Motor neuron (in vitro differentiated cells): ENCODE measurements at regions not wholly inside any gene's neighbourhood (a gene's known extent, or its start where the extent isn't known, plus 50 kb on each side); places are given as distances from the start of the nearest gene placed in this dataset.

ENCODE experiments used
- ATAC-seq, 8 experiments: fragments of 200-7000 bp; cut with Tn5 transposase; replicated peaks in 6 of 8; 2 replicates each; pipeline ENCODE4 v1.8.0; 2021; ENCODE audit warnings: mild to moderate bottlenecking in 8 of 8, moderate library complexity in 8 of 8
- H3K27ac ChIP-seq, 2 donors: fragments of 250-450 bp; sonication (Bioruptor Pico); 2 replicates each; pipeline ENCODE4 v1.9.0; 2021; ENCODE audit warnings: antibody characterized with exemption in 2 of 2, mild to moderate bottlenecking in 2 of 2, moderate library complexity in 1 of 2
- H3K4me1 ChIP-seq, 2 donors: fragments of 250-450 bp; sonication (Bioruptor Pico); replicated peaks in 1 of 2; 2 replicates each; pipeline ENCODE4 v1.6.1; 2021; ENCODE audit warnings: antibody characterized with exemption in 2 of 2, mild to moderate bottlenecking in 2 of 2, moderate library complexity in 1 of 2
- H3K4me3 ChIP-seq, 5 donors: fragments of 250-450 bp; sonication (Bioruptor Pico); 2 replicates each; pipeline ENCODE4 v1.9.0; 2021; ENCODE audit warnings: antibody characterized with exemption in 5 of 5, mild to moderate bottlenecking in 5 of 5, moderate library complexity in 4 of 5
- WGBS, 10 experiments: fragments of 450-650 bp; shearing (Covaris generic); methylation state at CpG; one replicate each; pipeline ENCODE4 v1.0.0; 2022; 5-methylcytosine and 5-hydroxymethylcytosine counted together
- in situ Hi-C, 9 experiments: fragments of 400-800 bp; cut with MboI; loops; one replicate each; pipeline ENCODE4 v1.15.0; 2021; ENCODE audit warnings: low sequenced_read_pairs in 9 of 9, low pct_unique_long_range_greater_than_20kb in 2 of 9; ENCODE audit not compliant: unreplicated experiment in 9 of 9

DNA sequence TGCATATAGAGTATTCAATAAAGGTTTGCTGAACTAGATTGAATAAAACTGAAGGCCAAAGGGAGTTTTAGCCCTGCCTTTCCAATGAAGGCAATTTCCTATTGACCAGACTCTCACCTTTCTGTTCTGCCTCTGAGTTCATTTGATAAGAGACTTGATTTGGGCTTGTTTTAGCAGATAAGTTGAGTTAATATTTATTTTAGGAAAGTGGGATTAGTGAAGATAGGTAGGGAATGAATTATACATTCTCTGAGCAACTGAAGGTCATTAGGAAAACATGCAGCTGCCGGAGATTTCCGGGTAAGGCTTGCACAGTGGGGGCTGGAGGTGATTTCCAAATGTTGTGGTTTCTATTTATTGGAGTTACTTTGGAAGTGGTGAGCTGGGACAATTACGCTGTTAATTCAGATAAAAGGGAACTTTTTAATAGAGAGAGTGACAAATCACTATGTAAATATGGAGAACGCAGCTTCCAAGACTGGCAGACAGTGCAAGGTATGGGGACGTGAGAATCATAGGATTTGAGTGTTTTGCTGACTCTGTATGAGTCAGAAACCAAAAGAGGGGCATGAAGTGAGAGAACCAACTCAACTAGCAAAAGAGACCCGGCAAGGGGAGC is 553.6 kb upstream of the BOD1L1 start:
- no peak overlapping the region for H3K4me3 ChIP-seq
- in situ Hi-C loops: no loop called here
- H3K27ac ChIP-seq: no peak overlapping the region
- 45 to 97% (median 71%) methylated on average over 2 to 6 of the region's 6 CpGs for WGBS, 10 experiments
- peak in 1 of 8 experiments; percentile 31 for ATAC-seq
- H3K4me1 ChIP-seq: peaks cover 4 to 9% of the 10 kb centered on the region in 2 donors

DNA sequence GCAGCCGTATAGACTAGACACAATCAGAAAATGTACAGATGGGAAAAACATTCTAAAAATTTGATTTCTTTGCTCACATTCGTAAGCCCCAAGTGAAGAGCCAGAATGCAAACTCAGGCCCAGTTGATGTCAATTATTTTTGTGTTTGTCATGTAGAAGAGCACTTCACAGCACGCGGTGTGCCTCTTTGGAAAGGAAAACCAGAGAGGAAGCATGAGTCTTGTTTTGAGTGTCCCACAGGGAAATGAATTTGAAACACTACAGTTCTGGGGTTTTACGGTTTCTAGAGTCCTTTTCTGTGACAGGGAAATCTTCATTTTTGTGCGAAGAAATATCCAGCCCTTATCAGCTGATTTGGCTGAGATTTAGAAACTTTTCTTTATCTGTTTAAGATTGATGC is 554.6 kb upstream of the BOD1L1 start:
- in situ Hi-C loops: no loop called here
- Histone ChIP-seq H3K27ac (no peak overlapping the region), H3K4me1 (peaks cover 4 to 9% of the 10 kb centered on the region in 2 donors), H3K4me3 (no peak overlapping the region)
- ATAC-seq: no peak
- WGBS, 10 experiments: 40 to 100% (median 86%) methylated on average over 1 to 6 of the region's 6 CpGs; no CpG with 5 or more reads in 1 of the 10 experiments

DNA sequence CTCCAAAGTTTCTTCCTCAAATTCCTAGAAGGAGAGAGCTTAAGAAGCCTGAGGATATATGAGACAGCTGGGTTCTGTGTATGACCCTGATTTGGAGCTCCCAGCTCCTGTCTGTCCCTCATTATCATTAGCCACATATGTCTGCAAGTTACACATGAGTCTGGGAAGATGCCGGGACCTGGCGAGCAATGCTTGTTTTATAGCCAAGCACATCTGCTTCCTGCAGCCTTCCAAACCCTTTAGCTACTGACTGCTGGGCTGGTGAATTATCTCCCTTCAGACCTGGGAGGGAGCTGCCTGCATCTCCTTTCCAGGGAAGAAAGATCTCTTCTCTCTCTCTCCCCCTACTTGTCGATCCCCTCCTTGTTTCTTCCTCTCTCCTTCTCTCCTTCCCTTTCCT is 556.7 kb upstream of the BOD1L1 start:
- peak; percentile 20 to 95 (median 68) for ATAC-seq
- no peak overlapping the region for H3K4me3 ChIP-seq
- H3K4me1 ChIP-seq: peaks cover 0 to 4% of the 10 kb centered on the region in 2 donors
- in situ Hi-C loops: no loop called here
- H3K27ac ChIP-seq: no peak overlapping the region
- WGBS, 10 experiments: 0 to 41% (median 15%) methylated on average over 1 to 3 of the region's 3 CpGs; no CpG with 5 or more reads in 2 of the 10 experiments

DNA sequence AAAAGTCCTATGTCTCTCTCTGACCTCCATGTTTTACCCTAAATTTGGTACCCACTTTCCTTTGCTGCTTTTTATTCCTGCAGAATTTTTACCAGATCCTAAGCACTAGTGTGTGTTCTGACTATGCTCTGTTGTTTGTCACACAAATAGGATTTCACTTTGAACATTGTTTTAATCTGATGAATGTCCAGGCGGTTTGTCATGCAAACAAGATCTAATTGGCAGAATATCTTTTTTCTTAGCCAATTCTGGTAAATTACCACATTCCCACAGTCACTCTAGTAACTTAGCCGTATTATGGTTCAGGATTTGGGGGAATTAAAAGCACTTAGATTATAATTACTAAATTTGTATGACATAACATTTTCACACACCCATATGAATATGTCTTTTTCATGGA is 557.2 kb upstream of the BOD1L1 start:
- H3K27ac ChIP-seq: no peak overlapping the region
- WGBS, 10 experiments: 0 to 100% (median 60%) methylated on average over 1 to 2 of the region's 2 CpGs
- in situ Hi-C loops: no loop called here
- H3K4me1 ChIP-seq: peaks cover 0 to 4% of the 10 kb centered on the region in 2 donors
- ATAC-seq: no peak
- H3K4me3 ChIP-seq: no peak overlapping the region

- Histone ChIP-seq H3K4me1 (peaks cover 0 to 4% of the 10 kb centered on the region in 2 donors), H3K27ac (no peak overlapping the region), H3K4me3 (no peak overlapping the region)
- ATAC-seq: no peak
- in situ Hi-C loops: no loop called here
Observed at GRCh38 chr4:14188214-14188613, 560.7 kb upstream of the BOD1L1 start.

DNA sequence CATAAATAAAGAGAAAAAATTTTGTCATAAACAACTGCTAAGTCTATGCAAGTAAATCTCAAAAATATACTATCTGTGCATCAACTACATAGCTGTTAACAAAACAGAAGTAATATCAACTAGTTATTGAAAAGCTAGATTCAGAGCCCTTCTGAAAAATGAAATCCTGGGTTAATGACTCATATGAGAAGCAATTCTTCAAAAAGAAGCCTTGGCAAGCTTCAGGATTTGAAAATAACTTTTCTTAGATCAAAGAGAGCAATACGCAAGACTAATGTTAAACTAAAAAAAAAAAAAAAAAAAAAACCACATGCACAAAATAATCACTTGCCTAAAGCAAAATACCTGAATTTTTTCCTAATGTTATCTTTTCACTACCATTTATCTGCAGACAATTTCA is 566.1 kb upstream of the BOD1L1 start:
- 0 to 100% (median 80%) methylated on average over 1 of the region's 1 CpG; no CpG with 5 or more reads in 2 of the 10 experiments for WGBS, 10 experiments
- Histone ChIP-seq H3K4me1 (no peaks in the 10 kb centered on the region), H3K27ac (no peak overlapping the region), H3K4me3 (no peak overlapping the region)
- in situ Hi-C loops: no loop called here
- no peak for ATAC-seq

DNA sequence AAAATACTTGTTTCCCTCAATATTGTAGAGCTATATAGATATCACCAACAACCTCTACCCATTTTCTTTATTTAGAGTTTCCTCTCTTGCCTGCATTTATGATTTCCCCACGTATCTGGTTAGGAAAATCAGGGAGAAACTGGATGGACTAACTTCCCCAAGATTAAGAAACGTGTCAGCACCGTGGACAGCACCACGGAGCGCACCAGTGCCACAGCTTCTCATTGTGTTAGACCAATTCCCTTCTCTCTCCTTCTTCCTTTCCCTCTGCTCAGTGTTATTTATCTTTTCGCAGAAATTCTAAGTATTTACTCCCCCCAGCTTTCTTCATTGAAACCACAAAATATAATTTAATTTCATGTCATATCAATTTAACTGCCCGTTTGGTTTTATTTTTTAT is 568.6 kb upstream of the BOD1L1 start:
- peak in 3 of 8 experiments; percentile 59 to 66 (median 62) for ATAC-seq
- H3K27ac ChIP-seq: no peak overlapping the region
- in situ Hi-C loops: no loop called here
- WGBS, 10 experiments: 0 to 23% (median 10%) methylated on average over 4 to 7 of the region's 7 CpGs; no CpG with 5 or more reads in 1 of the 10 experiments
- H3K4me1 ChIP-seq: no peaks in the 10 kb centered on the region
- no peak overlapping the region for H3K4me3 ChIP-seq

- WGBS, 10 experiments: 35 to 94% (median 62%) methylated on average over 1 to 4 of the region's 6 CpGs; no CpG with 5 or more reads in 2 of the 10 experiments
- in situ Hi-C loops: no loop called here
Observed at GRCh38 chr4:14215116-14215770, 587.7 kb upstream of the BOD1L1 start.

DNA sequence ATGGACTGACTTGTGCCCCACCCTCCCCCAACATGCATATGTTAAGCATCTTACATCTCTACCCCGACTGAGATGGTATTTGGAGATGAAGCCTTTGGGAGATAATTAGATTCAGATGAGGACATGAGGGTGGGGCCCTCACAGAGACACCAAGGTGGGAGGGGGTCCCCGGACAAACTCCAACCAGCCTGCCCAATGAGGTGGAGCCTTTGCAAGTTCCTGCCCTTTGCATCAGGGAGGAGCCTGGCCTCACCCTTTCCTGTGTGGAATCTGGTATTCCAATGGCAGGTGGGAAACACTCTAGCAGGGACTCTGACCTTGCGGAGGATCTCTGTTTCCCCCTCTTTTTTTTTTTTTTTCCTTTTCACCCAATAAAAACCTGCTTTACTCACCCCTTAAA is 589.9 kb upstream of the BOD1L1 start:
- 50 to 100% (median 71%) methylated on average over 1 to 2 of the region's 3 CpGs; no CpG with 5 or more reads in 6 of the 10 experiments for WGBS, 10 experiments
- peaks cover 0 to 5% of the 10 kb centered on the region in 2 donors for H3K4me1 ChIP-seq
- no peak overlapping the region for H3K27ac ChIP-seq
- in situ Hi-C loops: no loop called here
- H3K4me3 ChIP-seq: no peak overlapping the region
- ATAC-seq: no peak

More at GRCh38 chr4:14215116-14215770, 587.7 kb upstream of the BOD1L1 start:
- no peak overlapping the region for H3K4me3 ChIP-seq
- no peak overlapping the region for H3K27ac ChIP-seq
- peaks cover 0 to 5% of the 10 kb centered on the region in 2 donors for H3K4me1 ChIP-seq
- ATAC-seq: peak in 5 of 8 experiments; percentile 27 to 98 (median 41)

GRCh38 chr4:14218641-14219040 is 591.1 kb upstream of the BOD1L1 start:
- Histone ChIP-seq H3K4me3 (no peak overlapping the region), H3K4me1 (peaks cover 0 to 5% of the 10 kb centered on the region in 2 donors), H3K27ac (no peak overlapping the region)
- peak in 2 of 8 experiments; percentile 27 to 48 for ATAC-seq
- in situ Hi-C loops: no loop called here
- 0 to 100% (median 54%) methylated on average over 1 to 4 of the region's 4 CpGs; no CpG with 5 or more reads in 2 of the 10 experiments for WGBS, 10 experiments

DNA sequence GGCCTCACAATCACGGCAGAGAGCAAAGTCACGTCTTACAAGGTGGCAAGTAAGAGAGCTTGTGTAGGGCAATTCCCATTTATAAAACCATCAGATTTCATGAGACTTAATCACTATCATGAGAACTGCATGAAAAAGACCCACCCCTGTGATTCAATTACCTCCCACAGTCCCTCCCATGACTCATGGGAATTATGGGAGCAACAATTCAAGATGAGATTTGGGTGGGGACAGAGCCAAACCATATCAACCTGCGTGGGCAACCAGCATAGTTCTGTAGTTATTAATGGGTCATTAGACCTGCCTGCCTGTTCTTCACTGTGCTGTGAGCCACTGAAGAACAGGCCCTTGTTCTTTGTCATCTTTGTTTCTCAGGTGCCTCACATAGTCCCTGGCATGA is 593.7 kb upstream of the BOD1L1 start:
- WGBS, 10 experiments: 20 to 100% (median 71%) methylated on average over 1 to 2 of the region's 3 CpGs; no CpG with 5 or more reads in 5 of the 10 experiments
- in situ Hi-C loops: no loop called here
- no peak for ATAC-seq
- H3K4me1 ChIP-seq: no peaks in the 10 kb centered on the region
- H3K27ac ChIP-seq: no peak overlapping the region
- no peak overlapping the region for H3K4me3 ChIP-seq

DNA sequence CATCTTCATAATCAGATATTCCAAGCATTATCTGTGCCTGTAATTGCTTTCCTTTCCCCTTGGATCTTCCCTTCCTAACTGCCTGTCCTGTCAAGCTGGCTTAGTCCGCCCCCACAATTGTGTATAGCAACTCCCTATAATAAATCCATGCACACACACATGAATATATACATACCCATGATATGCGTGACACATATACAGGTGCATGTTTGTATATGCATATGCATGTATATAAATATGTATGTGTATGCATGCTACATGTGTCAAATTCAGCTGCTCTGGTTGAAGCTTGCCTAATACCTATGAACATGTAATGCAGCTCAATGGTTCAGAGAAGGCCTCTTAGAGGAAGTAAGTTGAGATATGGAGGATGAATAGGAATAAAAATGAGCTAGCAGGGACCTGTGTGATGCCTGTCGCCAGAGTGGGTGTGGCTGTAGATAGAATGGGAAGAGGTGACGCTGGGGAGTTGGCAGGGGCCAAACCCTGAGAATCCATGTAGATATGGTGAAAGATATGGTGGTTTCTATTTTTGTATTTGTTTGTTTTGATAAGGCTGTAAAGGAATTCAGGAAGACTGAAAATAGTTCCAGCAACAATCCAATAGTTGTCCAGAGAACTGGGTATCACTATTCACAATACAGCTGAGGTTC is 595.0 kb upstream of the BOD1L1 start:
- WGBS, 10 experiments: 10 to 93% (median 72%) methylated on average over 1 to 4 of the region's 4 CpGs; no CpG with 5 or more reads in 1 of the 10 experiments
- peak in 2 of 8 experiments; percentile 65 to 81 for ATAC-seq

DNA sequence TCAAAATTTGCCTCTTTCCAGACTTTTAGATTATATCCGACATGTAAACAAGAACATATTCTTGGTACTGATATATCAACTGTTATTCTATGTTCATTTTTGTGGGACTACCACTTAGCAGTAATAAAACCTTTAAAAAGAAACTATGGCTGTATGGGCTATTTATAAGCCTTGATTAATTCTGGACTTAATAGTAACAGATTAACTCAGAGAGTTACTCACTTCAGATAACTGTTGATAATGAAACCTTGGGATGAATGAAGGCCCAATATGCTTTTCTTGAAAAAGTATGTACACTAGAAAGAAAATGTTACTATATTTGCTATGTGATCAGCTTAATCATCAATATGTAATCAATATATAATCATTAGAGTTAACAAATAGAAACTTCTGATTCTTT is 595.9 kb upstream of the BOD1L1 start:
- in situ Hi-C loops: no loop called here
- H3K27ac ChIP-seq: no peak overlapping the region
- no peak overlapping the region for H3K4me3 ChIP-seq
- no peaks in the 10 kb centered on the region for H3K4me1 ChIP-seq
- 67 to 100% (median 100%) methylated on average over 1 of the region's 1 CpG for WGBS, 10 experiments
- no peak for ATAC-seq

More for the DNA sequence above, 595.0 kb upstream of the BOD1L1 start:
- no peak overlapping the region for H3K27ac ChIP-seq
- H3K4me1 ChIP-seq: no peaks in the 10 kb centered on the region
- H3K4me3 ChIP-seq: no peak overlapping the region
- in situ Hi-C loops: no loop called here
